ENCODE measurements at regions not wholly inside any gene's neighbourhood (a gene's known extent, or its start where the extent isn't known, plus 50 kb on each side); places are given as distances from the start of the nearest gene placed in this dataset.

GRCh38 chr11:97794876-97795275 lies 1225.9 kb upstream of the CNTN5 start:
- TF ChIP-seq EZH2 (IDR thresholded peaks at IDR 0.05; ENCODE audit: low read depth, unreplicated experiment), result no peak
- no peak for TF ChIP-seq CTCF (conservative IDR thresholded peaks at IDR 0.05; ENCODE audit: low read depth in 2 of 2)
- no peak for TF ChIP-seq EZH2phosphoT487 (IDR thresholded peaks at IDR 0.05; ENCODE audit: unreplicated experiment)
- TF ChIP-seq POLR2AphosphoS5 (IDR thresholded peaks at IDR 0.05; ENCODE audit: low read depth), result no peak
- no peak for TF ChIP-seq REST (IDR thresholded peaks at IDR 0.05; ENCODE audit: unreplicated experiment)
- TF ChIP-seq JUNB (IDR thresholded peaks at IDR 0.05; ENCODE audit: unreplicated experiment), result no peak
- TF ChIP-seq ZNF114 (CRISPR knock-in tag; IDR thresholded peaks at IDR 0.05), result no peak
- no peak for TF ChIP-seq CREB1 (CRISPR knock-in tag; IDR thresholded peaks at IDR 0.05; ENCODE audit: low read depth)
- no peak for TF ChIP-seq ZNF331 (CRISPR knock-in tag; IDR thresholded peaks at IDR 0.05; ENCODE audit: low read depth)
- no peak for TF ChIP-seq STAT1 (IDR thresholded peaks at IDR 0.05; ENCODE audit: unreplicated experiment)
- no peak for TF ChIP-seq ETS1 (IDR thresholded peaks at IDR 0.05)

Measured in GM23338 (cell line).